ENCODE measurements at regions not wholly inside any gene's neighbourhood (a gene's known extent, or its start where the extent isn't known, plus 50 kb on each side); places are given as distances from the start of the nearest gene placed in this dataset.
"Not testable (repeated sequence)": the region's sequence is repeated elsewhere in the genome, so short reads cannot be mapped to it uniquely, and the experiment has no call there.

GRCh38 chr19:27822336-27822735, 1390.6 kb downstream of the UQCRFS1 start:
- intact Hi-C loops (cut with DNase I): no loop called here
- H3K9me3 ChIP-seq: no peaks in the 10 kb centered on the region
- no peak for TF ChIP-seq CTCF (IDR thresholded peaks at IDR 0.05)
- no peak for TF ChIP-seq POLR2A (IDR thresholded peaks at IDR 0.05)
- no peaks in the 10 kb centered on the region for H3K4me1 ChIP-seq
- H3K27ac ChIP-seq: no peak overlapping the region
- no peak for DNase-seq
- no peaks in the 10 kb centered on the region for H3K27me3 ChIP-seq
- no peak for ATAC-seq
- 38 to 78% (median 55%) methylated on average over 1 to 2 of the region's 2 CpGs for WGBS, 4 donors
- no peak overlapping the region for H3K4me3 ChIP-seq
- H3K36me3 ChIP-seq: no peaks in the 10 kb centered on the region

- no peak overlapping the region for H3K27ac ChIP-seq
- H3K4me1 ChIP-seq: no peaks in the 10 kb centered on the region
- intact Hi-C loops (cut with DNase I): no loop called here
- DNase-seq: no peak
- TF ChIP-seq CTCF (IDR thresholded peaks at IDR 0.05) (no peak), POLR2A (IDR thresholded peaks at IDR 0.05) (no peak)
- H3K4me3 ChIP-seq: no peak overlapping the region
- H3K36me3 ChIP-seq: no peaks in the 10 kb centered on the region
- ATAC-seq: no peak
- no peaks in the 10 kb centered on the region for H3K27me3 ChIP-seq
- H3K9me3 ChIP-seq: no peaks in the 10 kb centered on the region
Measured at GRCh38 chr19:27821418-27822018, 1391.4 kb downstream of the UQCRFS1 start.

GRCh38 chr19:27815985-27816384, 1397.0 kb downstream of the UQCRFS1 start:
- intact Hi-C loops (cut with DNase I): no loop called here
- no peak for DNase-seq
- TF ChIP-seq POLR2A (IDR thresholded peaks at IDR 0.05): no peak
- TF ChIP-seq CTCF (IDR thresholded peaks at IDR 0.05): no peak
- no peaks in the 10 kb centered on the region for H3K27me3 ChIP-seq
- no peak overlapping the region for H3K4me3 ChIP-seq
- no peaks in the 10 kb centered on the region for H3K36me3 ChIP-seq
- H3K9me3 ChIP-seq: peaks cover 0 to 4% (median 0%) of the 10 kb centered on the region in 12 donors
- no peaks in the 10 kb centered on the region for H3K4me1 ChIP-seq
- ATAC-seq: no peak
- WGBS, 4 donors: 57 to 78% (median 64%) methylated on average over 1 of the region's 1 CpG
- no peak overlapping the region for H3K27ac ChIP-seq

- ATAC-seq; H3K27ac ChIP-seq; H3K9me3 ChIP-seq; DNase-seq; H3K4me3 ChIP-seq; H3K36me3 ChIP-seq; intact Hi-C loops (cut with DNase I); H3K27me3 ChIP-seq; H3K4me1 ChIP-seq: not testable (repeated sequence)
- 80 to 90% (median 85%) methylated on average over 4 of the region's 4 CpGs for WGBS, 4 donors
Measured at GRCh38 chr19:27814834-27815233, 1398.1 kb downstream of the UQCRFS1 start.

GRCh38 chr19:27814274-27814673, 1398.7 kb downstream of the UQCRFS1 start:
- 87 to 97% (median 94%) methylated on average over 3 of the region's 3 CpGs for WGBS, 4 donors
- DNase-seq; H3K4me3 ChIP-seq; H3K27ac ChIP-seq; H3K4me1 ChIP-seq; H3K9me3 ChIP-seq; H3K36me3 ChIP-seq; H3K27me3 ChIP-seq; ATAC-seq; intact Hi-C loops (cut with DNase I): not testable (repeated sequence)

Measured in heart left ventricle (tissue), 16 donors.